Peyer's patch (tissue), 4 donors: ENCODE measurements at regions not wholly inside any gene's neighbourhood (a gene's known extent, or its start where the extent isn't known, plus 50 kb on each side); places are given as distances from the start of the nearest gene placed in this dataset.

Experiments used
- POLR2A ChIP-seq, 2 donors: fragments of 450-650 bp; IDR thresholded peaks; one replicate each; pipeline ENCODE4 v1.5.1; 2017; ENCODE audit warnings: antibody characterized with exemption in 2 of 2, mild to moderate bottlenecking in 2 of 2, moderate library complexity in 2 of 2
- TF ChIP-seq, protein P1 (sequence below), 6 experiments: fragments of 450-650 bp in 4 of 6; fragments of 200-600 bp in 2 of 6; sonication (generic) in 1 of 6; IDR thresholded peaks; one replicate each; pipeline ENCODE4 v1.5.1; 2017 to 2019; ENCODE audit warnings: antibody characterized with exemption in 6 of 6, mild to moderate bottlenecking in 3 of 6, moderate library complexity in 1 of 6

DNA sequence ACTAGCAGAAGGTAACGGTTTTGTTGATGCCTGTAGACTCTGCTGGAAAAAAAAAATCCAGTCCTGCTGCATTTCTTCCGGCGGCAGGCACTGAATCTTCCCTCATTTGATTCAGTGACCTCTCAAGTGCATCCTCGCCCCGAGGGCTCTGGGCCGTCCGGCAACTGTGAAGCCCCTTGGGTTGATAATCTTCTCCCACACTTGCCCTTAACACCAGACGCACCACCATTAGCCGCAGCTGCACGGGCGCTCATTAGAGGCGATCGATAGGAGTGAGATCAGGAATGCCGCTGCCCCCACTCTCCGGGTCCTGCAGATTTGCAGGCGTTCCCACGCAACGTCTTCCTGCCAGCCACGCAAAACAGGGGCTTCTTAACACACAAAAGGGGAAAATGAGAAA lies 200.0 kb upstream of the MKI67 start:
- TF ChIP-seq, protein P1, sequence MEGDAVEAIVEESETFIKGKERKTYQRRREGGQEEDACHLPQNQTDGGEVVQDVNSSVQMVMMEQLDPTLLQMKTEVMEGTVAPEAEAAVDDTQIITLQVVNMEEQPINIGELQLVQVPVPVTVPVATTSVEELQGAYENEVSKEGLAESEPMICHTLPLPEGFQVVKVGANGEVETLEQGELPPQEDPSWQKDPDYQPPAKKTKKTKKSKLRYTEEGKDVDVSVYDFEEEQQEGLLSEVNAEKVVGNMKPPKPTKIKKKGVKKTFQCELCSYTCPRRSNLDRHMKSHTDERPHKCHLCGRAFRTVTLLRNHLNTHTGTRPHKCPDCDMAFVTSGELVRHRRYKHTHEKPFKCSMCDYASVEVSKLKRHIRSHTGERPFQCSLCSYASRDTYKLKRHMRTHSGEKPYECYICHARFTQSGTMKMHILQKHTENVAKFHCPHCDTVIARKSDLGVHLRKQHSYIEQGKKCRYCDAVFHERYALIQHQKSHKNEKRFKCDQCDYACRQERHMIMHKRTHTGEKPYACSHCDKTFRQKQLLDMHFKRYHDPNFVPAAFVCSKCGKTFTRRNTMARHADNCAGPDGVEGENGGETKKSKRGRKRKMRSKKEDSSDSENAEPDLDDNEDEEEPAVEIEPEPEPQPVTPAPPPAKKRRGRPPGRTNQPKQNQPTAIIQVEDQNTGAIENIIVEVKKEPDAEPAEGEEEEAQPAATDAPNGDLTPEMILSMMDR (IDR thresholded peaks at IDR 0.05) = no peak
- no peak for TF ChIP-seq POLR2A (IDR thresholded peaks at IDR 0.05)
